NOMO-1 treated with DMSO at 0.1 percent for 48 hours (cell line): ENCODE measurements at regions not wholly inside any gene's neighbourhood (a gene's known extent, or its start where the extent isn't known, plus 50 kb on each side); places are given as distances from the start of the nearest gene placed in this dataset.
"Not testable (repeated sequence)": the region's sequence is repeated elsewhere in the genome, so short reads cannot be mapped to it uniquely, and the experiment has no call there.

ENCODE experiments used
- DNase-seq: peaks from one replicate; lab custom pipeline; 2025; ENCODE audit not compliant: unreplicated experiment; lab: John Stamatoyannopoulos, UW

GRCh38 chr5:173667702-173668101 lies 51.3 kb upstream of the BOD1 start:
- DNase-seq, result no peak

GRCh38 chr5:173668245-173668800 lies 51.9 kb upstream of the BOD1 start:
- no peak for DNase-seq

- DNase-seq, result no peak
Observed at GRCh38 chr5:173668910-173669309, 52.5 kb upstream of the BOD1 start.

- no peak for DNase-seq
Observed at GRCh38 chr5:173669483-173669882, 53.0 kb upstream of the BOD1 start.

- no peak for DNase-seq
Observed at GRCh38 chr5:173670130-173670651, 53.7 kb upstream of the BOD1 start.

GRCh38 chr5:173670791-173671120 lies 54.3 kb upstream of the BOD1 start:
- DNase-seq, result no peak

GRCh38 chr5:173671121-173671949 lies 54.9 kb upstream of the BOD1 start:
- no peak for DNase-seq

GRCh38 chr5:173672166-173672565 lies 55.7 kb upstream of the BOD1 start:
- no peak for DNase-seq

- no peak for DNase-seq
Observed at GRCh38 chr5:173672891-173673290, 56.4 kb upstream of the BOD1 start.

GRCh38 chr5:173673295-173674101 lies 57.0 kb upstream of the BOD1 start:
- DNase-seq, result no peak

GRCh38 chr5:173675287-173675996 lies 59.0 kb upstream of the BOD1 start:
- DNase-seq, result no peak

- no peak for DNase-seq
Observed at GRCh38 chr5:173676375-173676774, 59.9 kb upstream of the BOD1 start.

- no peak for DNase-seq
Observed at GRCh38 chr5:173677125-173677672, 60.7 kb upstream of the BOD1 start.

GRCh38 chr5:173679909-173680630 lies 63.6 kb upstream of the BOD1 start:
- no peak for DNase-seq

- no peak for DNase-seq
Observed at GRCh38 chr5:173680660-173681242, 64.3 kb upstream of the BOD1 start.

- DNase-seq, result no peak
Observed at GRCh38 chr5:173682313-173682712, 65.9 kb upstream of the BOD1 start.

- DNase-seq, result not testable (repeated sequence)
Observed at GRCh38 chr5:173684535-173684934, 68.1 kb upstream of the BOD1 start.

- DNase-seq, result no peak
Observed at GRCh38 chr5:173686950-173687349, 70.5 kb upstream of the BOD1 start.

- DNase-seq, result no peak
Observed at GRCh38 chr5:173688703-173689102, 72.3 kb upstream of the BOD1 start.

- DNase-seq, result no peak
Observed at GRCh38 chr5:173689171-173689736, 72.8 kb upstream of the BOD1 start.
